Spinal cord (tissue), 9 donors: ENCODE measurements at regions not wholly inside any gene's neighbourhood (a gene's known extent, or its start where the extent isn't known, plus 50 kb on each side); places are given as distances from the start of the nearest gene placed in this dataset.

ENCODE experiments used
- DNase-seq, 6 donors: peaks; one replicate each; pipeline versions ENCODE4 v3.0.0 to v3.0.0-alpha.2; 2013 to 2015; ENCODE audit warnings: low spot score in 6 of 6, low read depth in 4 of 6
- H3K27ac ChIP-seq: one replicate; pipeline ENCODE4 v1.5.1; 2013; ENCODE audit warnings: low read depth, low read length, control low read depth
- H3K27me3 ChIP-seq: one replicate; pipeline ENCODE4 v1.6.1; 2013; ENCODE audit warnings: low read length; ENCODE audit not compliant: control insufficient read depth, insufficient read depth
- H3K36me3 ChIP-seq: one replicate; pipeline ENCODE4 v1.6.1; 2013; ENCODE audit warnings: low read length; ENCODE audit not compliant: control insufficient read depth, insufficient read depth
- H3K4me1 ChIP-seq: one replicate; pipeline ENCODE4 v1.6.1; 2013; ENCODE audit warnings: low read length; ENCODE audit not compliant: control insufficient read depth, insufficient read depth
- H3K4me3 ChIP-seq: one replicate; pipeline ENCODE4 v1.5.1; 2013; ENCODE audit warnings: low read depth, low read length, control low read depth
- H3K9me3 ChIP-seq: one replicate; pipeline ENCODE4 v1.6.1; 2013; ENCODE audit warnings: low read length; ENCODE audit not compliant: control insufficient read depth, insufficient read depth
- WGBS: methylation state at CpG from one replicate; pipeline ENCODE4 v1.1.5; 2013; ENCODE audit warnings: missing lambda C conversion rate; ENCODE audit not compliant: insufficient coverage; 5-methylcytosine and 5-hydroxymethylcytosine counted together
- donor health status: healthy.

- peak in 5 of 6 donors; percentile 6 to 89 (median 10) for DNase-seq
- 27% methylated on average over 5 of the region's 6 CpGs for WGBS
- no peak overlapping the region for H3K4me3 ChIP-seq
- no peaks in the 10 kb centered on the region for H3K4me1 ChIP-seq
- H3K9me3 ChIP-seq, result no peaks in the 10 kb centered on the region
- H3K36me3 ChIP-seq, result no peaks in the 10 kb centered on the region
- H3K27me3 ChIP-seq, result no peaks in the 10 kb centered on the region
- H3K27ac ChIP-seq, result no peak overlapping the region
Measured at GRCh38 chr3:106341087-106341486, 472.3 kb upstream of the CBLB start.

GRCh38 chr3:106341586-106342162 lies 472.9 kb upstream of the CBLB start:
- H3K27ac ChIP-seq, result no peak overlapping the region
- no peaks in the 10 kb centered on the region for H3K4me1 ChIP-seq
- no peak overlapping the region for H3K4me3 ChIP-seq
- DNase-seq, result peak in 2 of 6 donors; percentile 51 to 83
- H3K27me3 ChIP-seq, result no peaks in the 10 kb centered on the region
- H3K9me3 ChIP-seq, result no peaks in the 10 kb centered on the region
- 92% methylated on average over 2 of the region's 8 CpGs for WGBS
- no peaks in the 10 kb centered on the region for H3K36me3 ChIP-seq

- no peak overlapping the region for H3K4me3 ChIP-seq
- no peaks in the 10 kb centered on the region for H3K36me3 ChIP-seq
- no peak overlapping the region for H3K27ac ChIP-seq
- no peaks in the 10 kb centered on the region for H3K9me3 ChIP-seq
- H3K4me1 ChIP-seq, result no peaks in the 10 kb centered on the region
- no peak for DNase-seq
- H3K27me3 ChIP-seq, result no peaks in the 10 kb centered on the region
- no CpG with 5 or more reads among the region's 2 CpGs for WGBS
Measured at GRCh38 chr3:106342386-106342785, 473.6 kb upstream of the CBLB start.

- Histone ChIP-seq H3K36me3 (no peaks in the 10 kb centered on the region), H3K9me3 (no peaks in the 10 kb centered on the region), H3K27ac (no peak overlapping the region), H3K4me3 (no peak overlapping the region), H3K27me3 (no peaks in the 10 kb centered on the region), H3K4me1 (no peaks in the 10 kb centered on the region)
- DNase-seq, result no peak
Measured at GRCh38 chr3:106343811-106344210, 475.0 kb upstream of the CBLB start.

- H3K4me3 ChIP-seq, result no peak overlapping the region
- no CpG with 5 or more reads among the region's 5 CpGs for WGBS
- no peaks in the 10 kb centered on the region for H3K4me1 ChIP-seq
- H3K36me3 ChIP-seq, result no peaks in the 10 kb centered on the region
- H3K9me3 ChIP-seq, result no peaks in the 10 kb centered on the region
- no peaks in the 10 kb centered on the region for H3K27me3 ChIP-seq
- H3K27ac ChIP-seq, result no peak overlapping the region
- DNase-seq, result peak in 1 of 6 donors; percentile 10
Measured at GRCh38 chr3:106345353-106346027, 476.7 kb upstream of the CBLB start.

- no peak overlapping the region for H3K27ac ChIP-seq
- DNase-seq, result peak in 2 of 6 donors; percentile 50 to 73
- H3K9me3 ChIP-seq, result no peaks in the 10 kb centered on the region
- H3K4me3 ChIP-seq, result no peak overlapping the region
- no peaks in the 10 kb centered on the region for H3K36me3 ChIP-seq
- H3K4me1 ChIP-seq, result no peaks in the 10 kb centered on the region
- H3K27me3 ChIP-seq, result no peaks in the 10 kb centered on the region
Measured at GRCh38 chr3:106347350-106347749, 478.5 kb upstream of the CBLB start.

- no CpG with 5 or more reads among the region's 3 CpGs for WGBS
- Histone ChIP-seq H3K9me3 (no peaks in the 10 kb centered on the region), H3K4me1 (no peaks in the 10 kb centered on the region), H3K36me3 (no peaks in the 10 kb centered on the region), H3K4me3 (no peak overlapping the region), H3K27ac (no peak overlapping the region), H3K27me3 (no peaks in the 10 kb centered on the region)
- peak in 1 of 6 donors; percentile 49 for DNase-seq
Measured at GRCh38 chr3:106348139-106348690, 479.4 kb upstream of the CBLB start.

- 88% methylated on average over 1 of the region's 2 CpGs for WGBS
- Histone ChIP-seq H3K9me3 (no peaks in the 10 kb centered on the region), H3K4me3 (no peak overlapping the region), H3K36me3 (no peaks in the 10 kb centered on the region), H3K27ac (no peak overlapping the region), H3K4me1 (no peaks in the 10 kb centered on the region), H3K27me3 (no peaks in the 10 kb centered on the region)
- DNase-seq, result no peak
Measured at GRCh38 chr3:106349191-106349881, 480.5 kb upstream of the CBLB start.

GRCh38 chr3:106355873-106356272 lies 487.1 kb upstream of the CBLB start:
- Histone ChIP-seq H3K4me1 (no peaks in the 10 kb centered on the region), H3K27me3 (no peaks in the 10 kb centered on the region), H3K36me3 (no peaks in the 10 kb centered on the region), H3K9me3 (no peaks in the 10 kb centered on the region), H3K4me3 (no peak overlapping the region), H3K27ac (no peak overlapping the region)
- 100% methylated on average over 2 of the region's 3 CpGs for WGBS
- DNase-seq, result no peak
